NCI-H2029 treated with DMSO at 0.1 percent for 48 hours (cell line): ENCODE measurements at regions not wholly inside any gene's neighbourhood (a gene's known extent, or its start where the extent isn't known, plus 50 kb on each side); places are given as distances from the start of the nearest gene placed in this dataset.

Source experiments
- DNase-seq: peaks from one replicate; lab custom pipeline; 2025; lab: John Stamatoyannopoulos, UW

DNA sequence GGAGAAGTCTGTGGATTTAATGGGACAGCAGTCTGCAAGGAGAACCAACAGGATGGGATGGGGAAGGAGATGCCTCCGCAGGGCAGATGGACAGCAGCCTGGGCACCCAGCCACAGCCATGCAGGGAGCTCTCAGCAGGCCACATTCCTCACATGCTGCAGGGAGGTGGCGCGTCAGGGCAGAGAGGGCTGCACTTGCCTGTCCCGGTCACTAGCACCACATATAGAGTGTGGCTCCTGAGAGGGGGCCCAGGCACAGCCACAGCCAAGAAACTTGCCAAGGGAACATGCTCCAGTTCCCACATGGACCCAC lies 86.8 kb upstream of the ZMIZ1 start:
- no peak for DNase-seq

DNA sequence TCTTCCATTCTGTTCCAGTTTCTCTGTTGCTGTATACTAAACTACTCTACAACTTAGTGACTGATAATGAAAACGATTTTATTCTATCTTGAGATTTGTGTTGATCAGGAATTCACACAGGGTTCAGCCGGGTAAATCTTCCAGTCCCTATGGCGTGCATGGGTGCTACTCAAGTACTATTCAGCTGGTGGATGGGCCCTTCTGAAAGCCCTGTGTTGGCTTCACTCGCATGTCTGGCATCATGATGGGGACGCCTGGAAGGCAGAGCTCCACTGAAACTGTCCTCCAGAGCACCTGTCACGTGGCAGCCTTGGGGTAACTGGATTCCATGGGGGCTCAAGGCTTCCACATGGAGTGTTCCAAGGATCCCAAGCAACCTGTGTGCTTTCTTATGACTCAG lies 86.0 kb upstream of the ZMIZ1 start:
- DNase-seq, result no peak

DNA sequence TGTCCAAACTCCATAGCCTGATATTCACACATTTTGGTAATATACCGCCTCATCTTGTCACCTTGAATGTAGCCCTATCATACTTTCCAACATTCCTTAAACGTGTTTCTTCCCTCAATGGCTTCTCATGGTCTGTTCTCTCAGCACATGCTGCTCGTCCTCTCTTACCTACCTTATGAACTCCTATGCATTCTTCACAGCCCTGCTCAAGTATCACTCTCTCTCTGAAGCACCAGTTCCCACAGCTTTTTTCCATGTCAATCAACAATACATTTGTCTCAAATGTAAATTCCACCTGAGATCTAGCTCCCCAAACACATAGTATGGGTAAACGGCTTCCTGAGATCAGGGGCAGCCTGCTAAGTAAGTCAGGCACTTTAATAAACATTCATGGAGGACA lies 85.2 kb upstream of the ZMIZ1 start:
- DNase-seq, result no peak

DNA sequence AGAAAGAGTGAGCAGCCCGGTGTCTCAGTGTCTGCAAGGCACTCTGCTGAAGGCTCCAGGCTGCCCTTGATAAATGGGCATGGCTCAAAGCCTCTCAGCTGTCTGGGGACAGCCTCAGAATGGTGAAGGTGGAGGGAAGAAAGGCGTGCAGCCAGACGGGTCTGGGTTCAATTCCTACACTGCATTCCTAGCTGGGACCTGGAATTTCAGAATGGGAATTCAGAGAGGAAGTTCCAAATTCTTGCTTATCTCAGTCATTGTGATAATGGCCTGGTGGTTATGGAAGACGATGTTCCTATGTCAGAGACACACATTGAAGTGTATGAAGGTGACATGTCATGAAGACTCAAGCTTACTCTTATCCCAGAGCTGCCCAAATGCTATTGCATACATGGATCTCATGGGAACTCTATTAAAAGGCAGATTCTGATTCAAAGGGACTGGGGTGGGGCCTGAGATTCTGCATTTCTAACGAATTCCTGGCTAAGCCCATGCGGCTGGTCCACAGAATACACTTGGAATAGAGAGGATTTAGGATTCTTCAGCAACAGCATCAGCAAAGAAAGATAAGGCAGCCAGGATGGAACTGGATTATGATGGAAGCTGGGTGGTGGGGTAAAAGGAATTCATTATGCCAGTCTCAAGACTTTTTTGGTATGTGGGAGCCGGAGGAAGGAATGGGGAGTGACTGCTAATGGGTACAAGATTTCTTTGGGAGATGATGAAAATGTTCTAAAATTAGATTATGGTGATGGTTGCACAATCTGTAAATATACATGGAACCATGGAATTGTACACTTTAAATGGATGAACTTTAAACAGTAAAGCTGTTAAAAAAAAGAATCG lies 82.6 kb upstream of the ZMIZ1 start:
- DNase-seq, result no peak

DNA sequence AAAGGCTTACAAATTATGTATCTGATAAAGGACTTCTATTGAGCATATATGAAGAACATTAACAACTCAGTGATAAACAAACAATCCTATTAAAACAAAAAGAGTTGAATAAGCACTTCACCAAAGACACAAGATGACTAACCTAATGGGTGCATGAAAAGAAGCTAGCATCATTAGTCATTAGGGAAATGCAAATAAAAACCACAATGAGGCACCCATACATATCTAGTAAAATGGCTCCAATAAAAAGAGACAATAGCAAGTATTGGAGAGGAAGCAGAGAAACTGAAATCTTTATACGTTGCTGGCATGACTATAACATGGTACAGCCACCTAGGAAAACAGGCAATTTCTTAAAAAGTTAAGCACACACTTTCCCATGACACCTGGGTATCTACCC lies 77.6 kb upstream of the ZMIZ1 start:
- no peak for DNase-seq

DNA sequence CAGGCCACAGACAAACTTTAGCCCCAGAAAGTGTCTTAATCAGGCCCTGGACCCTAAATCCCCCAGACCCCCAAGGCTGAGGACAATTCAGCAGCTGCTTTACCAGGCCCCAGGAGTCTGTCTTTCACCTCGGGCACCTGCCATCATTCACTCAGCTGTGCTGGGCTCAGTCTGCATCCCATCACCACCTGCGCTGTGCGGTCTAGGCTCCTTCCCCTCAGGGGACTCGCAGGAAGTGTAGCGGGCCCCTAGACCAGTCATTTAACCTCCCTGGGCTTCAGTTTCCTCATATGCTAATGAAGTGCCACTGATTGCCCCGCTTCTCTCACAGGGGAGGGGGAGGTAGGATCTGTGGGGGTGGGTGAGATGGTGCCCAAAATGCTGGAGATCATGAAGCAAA lies 76.4 kb upstream of the ZMIZ1 start:
- no peak for DNase-seq

DNA sequence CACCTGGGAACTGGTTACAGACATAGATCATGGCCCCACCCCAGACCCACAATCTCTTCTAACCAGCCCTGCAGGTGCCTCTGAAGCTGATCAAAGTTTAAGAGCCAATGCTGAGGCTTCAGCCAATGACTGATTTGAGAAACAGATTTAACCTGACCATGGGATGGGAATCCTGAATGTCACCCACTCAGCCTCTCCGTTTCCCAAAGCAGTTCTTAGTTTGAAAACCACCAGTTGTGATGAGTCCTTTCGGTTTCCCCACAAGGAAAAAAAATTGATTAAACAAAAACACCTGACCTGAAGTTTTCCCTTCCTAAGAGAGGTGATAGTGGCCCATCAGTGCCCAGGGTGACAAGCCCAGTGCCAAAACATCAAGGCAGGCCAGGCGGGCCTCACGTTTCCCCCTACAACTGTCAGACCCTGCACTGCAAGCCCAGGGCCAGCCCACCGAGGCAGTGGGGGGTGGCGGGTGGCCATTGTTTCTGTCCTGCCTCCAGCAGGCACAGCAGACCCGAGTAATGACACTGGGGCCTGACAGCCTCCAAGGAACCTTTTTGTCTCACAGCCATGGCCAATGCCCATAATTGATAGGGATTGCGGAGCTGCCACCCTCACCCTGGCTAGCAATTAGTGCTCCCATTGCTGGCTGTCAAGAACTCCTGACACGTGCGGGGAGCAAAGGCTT lies 75.4 kb upstream of the ZMIZ1 start:
- no peak for DNase-seq

DNA sequence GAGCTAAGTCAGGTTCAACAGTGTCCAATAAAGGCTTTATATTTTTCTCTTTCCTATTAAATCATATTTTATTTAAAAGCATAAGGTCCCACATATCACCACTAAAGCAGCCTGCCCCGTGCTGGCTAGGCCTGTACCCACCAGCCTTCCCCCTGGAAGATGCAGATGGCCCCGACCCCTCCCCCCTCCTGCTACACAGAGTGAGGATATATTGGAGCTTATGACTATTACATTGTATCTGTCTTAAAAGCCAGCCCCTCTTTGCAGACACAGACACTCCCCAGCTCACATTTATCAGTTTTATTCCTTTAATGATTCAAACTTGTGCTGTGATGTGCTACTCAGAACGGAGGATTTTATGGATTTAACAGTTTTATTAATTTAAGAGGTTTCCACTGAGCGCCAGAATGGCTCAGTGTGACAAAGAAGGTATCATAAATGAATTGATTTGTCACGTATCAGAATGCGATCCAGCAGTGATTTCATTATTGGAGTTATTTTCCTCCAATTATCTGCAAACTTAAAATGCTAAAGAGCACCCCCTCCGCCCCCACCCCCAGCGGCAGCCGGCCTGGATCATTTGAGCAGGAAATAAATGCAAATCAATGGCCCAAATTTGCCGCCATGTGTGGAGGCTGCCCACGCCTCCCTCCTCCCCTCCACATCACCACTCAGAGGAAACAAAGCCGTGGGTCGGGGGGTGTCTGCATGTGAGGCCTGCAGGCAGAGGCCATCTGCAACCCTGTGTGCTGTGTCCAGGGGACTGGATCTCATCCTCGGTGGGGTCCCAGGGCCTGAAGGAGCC lies 72.6 kb upstream of the ZMIZ1 start:
- DNase-seq, result no peak

DNA sequence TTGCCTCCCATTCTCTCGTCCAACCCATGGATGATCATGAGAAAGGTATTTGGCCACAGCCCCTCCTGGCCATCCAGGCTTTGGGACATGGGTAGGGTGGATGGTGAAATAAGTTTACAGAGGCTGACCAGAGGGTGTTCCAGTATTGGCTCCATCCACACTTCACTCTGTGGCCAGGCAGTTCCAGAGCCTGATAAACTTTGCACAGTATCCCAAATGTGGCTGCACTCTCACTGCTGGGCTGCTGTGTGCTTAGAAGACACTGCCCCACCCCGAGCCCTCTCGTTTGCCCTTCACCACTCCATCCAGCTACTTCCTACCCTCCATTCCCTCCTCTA lies 72.0 kb upstream of the ZMIZ1 start:
- DNase-seq, result no peak

DNA sequence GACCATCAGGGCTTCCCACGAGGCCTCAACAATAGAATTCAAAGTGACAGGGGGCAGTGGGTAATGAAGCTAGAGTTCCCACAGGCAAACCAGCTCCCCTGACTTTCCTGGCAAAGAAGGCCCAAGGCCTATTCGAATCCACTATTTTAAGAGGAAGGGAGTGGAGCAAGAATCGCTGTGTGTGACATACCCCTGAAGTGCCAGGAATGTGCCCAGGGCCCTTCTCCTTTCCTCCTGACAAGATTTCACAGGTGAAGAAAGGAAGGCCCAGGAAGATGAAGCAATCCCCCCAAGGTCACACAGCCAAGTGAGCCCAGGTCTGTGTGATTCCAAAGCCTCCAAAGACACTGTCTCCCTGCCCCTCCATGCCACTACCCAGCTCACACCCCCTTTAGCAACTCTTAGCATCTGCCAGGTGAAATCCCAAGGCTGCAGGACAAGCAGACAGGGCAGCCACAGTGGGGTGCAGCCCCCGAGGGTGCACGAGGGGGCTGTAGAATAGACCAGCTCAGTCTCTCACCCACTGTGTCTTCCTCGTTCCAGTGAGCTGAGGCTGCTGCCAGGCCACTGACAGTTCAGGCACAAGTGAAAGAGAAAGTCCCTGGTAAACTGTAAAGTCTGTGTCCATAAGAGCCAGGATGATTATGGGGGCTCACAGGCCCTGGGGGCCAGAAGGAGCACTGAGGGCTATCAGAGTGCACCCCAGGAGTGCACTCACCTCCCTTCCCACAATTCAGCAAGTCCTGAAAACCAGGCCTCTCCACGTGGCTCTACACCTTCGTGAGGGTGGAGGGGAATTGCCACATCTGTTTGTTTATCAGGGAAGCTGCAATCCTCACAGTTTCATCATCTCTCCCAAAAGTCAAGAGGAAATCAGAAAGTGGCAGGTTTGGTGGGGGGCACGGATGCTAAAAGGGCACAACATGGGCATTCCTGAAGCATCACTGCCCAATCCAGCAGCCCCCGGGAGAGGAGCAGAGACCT lies 70.8 kb upstream of the ZMIZ1 start:
- DNase-seq, result no peak

DNA sequence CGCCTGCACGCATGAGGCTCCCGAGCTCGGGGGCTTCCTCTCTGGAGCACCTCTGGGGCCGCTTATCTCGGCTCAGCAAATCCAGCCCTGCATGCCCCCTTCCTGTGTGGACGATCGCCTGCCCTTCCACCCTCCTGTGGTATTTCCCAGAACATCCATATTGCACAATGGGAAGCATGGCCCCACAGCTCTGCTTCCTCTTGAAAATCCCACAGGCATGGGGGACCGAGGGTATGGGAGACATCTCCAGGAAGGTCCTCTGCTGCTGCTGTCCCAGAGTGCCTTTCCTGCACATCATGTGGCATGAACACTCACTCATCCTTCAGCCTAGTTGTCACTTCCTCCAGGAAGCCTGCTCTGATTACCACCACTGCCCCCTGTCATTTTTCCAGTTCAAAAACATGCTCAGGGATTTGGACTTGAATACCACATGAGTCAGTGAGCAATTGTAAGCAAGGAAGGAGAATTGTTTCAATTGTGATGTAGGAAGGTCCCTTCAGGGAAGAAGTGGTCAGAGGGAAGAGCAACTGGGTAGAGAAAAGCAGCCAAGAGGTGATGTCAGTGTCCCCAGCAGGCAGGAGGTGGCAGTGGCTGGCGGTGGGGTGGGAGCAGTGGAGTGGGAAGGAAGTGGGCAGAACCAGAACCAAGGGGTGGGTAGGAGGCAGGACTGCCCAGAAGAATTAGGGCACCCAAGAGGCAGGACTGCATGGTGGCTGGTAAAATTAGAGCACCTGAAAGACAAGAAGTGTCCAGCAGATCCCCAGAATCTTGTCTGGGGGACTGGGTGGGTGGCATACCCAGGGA lies 67.5 kb upstream of the ZMIZ1 start:
- no peak for DNase-seq

DNA sequence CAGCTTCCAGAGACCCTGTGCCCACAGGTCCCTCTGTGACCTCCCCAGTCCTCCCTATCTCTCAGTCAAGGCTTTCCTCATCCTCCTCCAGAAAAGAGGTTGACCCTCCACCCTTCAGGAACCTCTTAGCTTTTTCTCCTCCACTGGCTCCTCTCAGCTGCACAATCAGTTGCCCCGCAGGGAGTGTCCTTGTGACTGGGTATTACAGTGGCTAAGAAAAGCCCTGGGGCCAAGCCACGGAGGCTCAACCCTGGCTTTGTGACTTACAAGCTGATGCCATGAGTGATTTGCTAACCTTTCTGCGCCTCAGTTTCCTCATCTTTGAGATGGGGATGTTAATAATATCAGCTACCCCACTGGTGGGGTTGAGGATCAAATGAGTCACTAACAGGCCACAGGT lies 66.4 kb upstream of the ZMIZ1 start:
- DNase-seq, result no peak

DNA sequence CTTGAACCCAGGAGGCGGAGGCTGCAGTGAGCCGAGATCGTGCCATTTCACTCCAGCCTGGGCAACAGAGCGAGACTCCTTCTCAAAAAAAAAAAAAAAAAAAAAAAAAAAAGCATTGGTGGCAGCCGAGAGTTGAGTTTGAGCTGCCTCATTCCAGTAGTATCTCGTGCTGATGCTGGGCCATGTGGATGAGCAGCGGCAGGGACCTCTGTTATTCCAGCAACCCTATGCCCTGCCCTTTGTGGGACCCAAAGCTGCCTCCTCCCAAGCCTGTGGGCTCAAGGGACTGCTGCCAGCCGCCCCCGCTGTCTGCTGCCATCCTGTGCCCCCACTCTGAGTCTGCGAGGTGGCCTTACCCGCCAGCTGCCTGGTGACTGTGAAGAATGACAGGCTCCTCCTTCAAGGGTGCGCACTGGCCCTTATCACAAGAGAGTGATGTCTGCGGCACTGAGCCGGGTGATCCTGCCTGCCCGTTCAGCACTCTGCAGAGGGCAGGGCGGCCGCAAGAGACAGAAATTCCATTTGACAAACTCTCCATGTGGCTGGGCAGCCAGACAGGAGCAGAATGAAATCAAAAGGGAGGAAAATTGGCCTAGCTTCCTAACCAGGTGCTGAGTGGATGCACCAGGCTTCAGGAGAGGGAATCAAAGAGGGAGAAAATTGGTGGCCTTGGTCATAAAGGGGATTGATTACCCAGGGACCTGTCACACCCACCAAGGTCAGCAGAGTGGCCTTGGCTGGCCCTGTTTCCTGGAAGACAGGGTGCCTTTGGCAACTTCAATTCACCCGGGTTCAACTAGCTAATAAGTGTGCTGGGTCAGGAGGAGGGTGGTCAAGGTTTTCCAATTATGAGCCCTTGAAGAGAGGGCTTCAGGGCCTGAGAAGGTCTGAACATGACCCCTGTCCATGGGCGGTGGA lies 65.3 kb upstream of the ZMIZ1 start:
- no peak for DNase-seq

DNA sequence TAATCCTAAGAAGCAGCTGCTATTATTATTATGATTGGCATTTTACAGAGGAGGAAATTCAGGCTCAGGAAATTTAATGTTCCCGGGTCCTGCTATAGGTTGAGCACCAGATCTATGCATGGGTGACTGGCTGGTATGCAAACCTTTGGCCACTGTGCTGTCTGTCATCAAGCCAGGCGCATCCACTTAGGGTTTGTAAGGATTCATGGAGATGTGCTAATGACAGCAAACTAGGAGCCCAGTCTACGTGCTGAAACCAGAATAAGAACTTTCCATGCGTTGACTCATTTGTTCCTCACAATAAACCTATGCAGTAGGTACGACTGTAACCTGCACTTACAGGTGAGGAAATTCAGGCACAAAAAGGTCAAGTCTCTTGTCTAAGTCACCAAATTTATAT lies 64.5 kb upstream of the ZMIZ1 start:
- no peak for DNase-seq

DNA sequence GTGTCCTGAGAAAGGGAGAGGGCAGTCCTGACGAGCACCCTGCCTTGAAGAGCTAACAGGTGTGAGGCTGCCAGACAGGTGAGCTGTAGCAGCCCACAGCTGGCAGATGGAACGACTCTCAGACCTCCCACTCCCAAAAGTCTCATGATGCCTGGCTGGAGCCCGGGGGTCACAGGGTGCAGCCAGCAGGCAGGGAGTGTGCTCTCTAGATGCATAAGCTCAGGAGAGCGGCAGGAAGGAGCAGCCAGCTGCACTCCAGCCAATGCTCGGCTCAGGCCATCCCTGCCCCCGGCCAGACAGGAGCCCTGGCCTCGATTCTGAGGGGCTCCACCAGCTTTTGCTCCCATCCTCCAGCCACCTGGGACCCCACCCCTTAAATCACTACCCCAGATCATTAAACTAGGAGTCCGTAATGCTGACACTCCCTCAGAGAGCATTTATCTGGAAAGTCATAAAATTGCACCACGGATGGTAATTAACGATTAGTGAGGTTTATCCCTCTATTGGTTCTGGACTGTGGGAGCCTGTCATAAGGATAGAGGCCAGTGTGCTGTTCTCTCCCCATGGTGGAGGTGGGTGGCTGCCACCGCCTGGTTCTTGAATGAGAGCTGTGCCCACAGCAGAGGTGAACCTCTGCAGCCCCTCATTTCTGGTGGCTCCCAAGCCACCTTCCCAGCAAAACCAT lies 63.5 kb upstream of the ZMIZ1 start:
- no peak for DNase-seq

DNA sequence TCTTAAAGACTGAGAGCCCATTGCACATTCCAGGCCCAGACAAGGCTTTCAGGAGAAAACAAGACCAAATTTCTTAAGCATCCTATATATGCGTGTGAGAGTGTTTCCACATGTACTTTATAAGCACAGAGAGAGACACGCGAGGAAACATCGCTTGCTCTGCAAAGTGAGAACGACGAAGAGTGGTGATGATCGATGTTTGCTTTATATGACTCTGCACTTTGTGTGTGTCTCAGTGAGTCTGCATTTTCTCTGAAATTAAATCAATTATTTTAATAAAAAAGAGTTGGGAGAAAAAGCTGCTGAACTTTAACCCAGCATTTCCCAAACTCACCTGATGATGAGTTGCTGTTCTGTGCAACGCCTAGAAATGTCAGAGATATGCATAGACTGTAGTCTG lies 61.7 kb upstream of the ZMIZ1 start:
- no peak for DNase-seq

DNA sequence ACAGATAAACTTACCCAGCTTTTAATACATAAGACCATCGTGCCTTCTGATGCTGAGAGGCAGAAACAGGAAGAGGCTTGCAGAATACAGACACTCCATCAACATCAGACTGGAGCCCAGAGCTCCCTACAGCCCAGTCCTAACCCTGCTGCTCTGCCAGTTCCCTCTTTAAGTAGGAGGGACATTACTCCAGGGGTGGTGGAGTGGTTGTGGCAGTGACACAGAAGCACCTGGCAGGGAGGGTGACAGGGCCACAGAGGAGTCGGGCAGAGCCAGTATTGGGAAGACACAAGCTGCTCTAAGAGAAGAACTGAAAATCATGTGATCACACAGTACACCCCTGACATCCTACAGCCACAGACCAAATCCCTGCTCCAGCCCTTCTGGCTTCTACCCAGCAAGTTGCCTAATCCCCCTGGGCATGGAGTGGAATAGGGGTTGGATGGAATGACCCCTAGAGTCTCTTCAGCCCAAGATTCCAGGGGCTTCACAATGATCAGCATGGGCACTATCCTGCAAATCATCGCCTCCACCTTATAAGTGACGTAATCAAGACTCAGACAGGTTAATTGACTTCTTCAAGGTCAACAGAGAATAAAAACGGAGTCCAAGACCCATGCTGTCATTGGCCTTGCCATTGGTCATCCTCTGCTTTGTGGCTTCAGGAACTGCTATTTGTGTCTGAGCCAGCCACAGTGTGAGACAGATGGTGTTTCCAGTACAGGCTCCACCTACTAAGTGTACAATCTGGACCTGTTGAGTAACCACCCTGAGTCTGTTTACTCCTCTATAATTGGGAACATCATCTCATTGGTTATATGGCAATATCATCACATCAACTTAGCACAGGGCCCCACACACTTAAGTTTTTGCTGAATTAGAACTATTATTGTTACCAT lies 61.1 kb upstream of the ZMIZ1 start:
- no peak for DNase-seq

DNA sequence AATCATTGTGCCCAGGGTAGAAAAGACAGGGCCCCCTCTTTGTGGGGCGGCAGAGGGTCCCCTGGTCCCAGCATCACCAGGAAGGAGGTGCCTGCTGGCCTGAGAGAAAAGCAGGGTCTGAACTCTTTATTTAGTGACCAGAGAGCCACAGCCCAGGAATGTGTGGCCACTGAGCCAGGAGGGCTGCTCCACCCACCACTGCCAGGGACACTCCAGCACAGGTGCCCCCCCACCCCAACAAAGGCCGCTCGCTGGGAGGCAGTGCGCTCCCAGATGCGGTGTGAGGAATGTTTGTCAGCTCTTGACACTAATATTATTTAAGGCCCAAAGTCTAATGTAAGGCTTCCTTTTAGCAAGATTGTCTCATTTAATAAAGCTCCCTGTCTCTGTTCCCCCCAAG lies 59.6 kb upstream of the ZMIZ1 start:
- no peak for DNase-seq
